ENCODE measurements at regions not wholly inside any gene's neighbourhood (a gene's known extent, or its start where the extent isn't known, plus 50 kb on each side); places are given as distances from the start of the nearest gene placed in this dataset.

- Mint-ChIP-seq H3K27me3 (no peaks in the 10 kb centered on the region), H3K4me3 (no peak overlapping the region), H3K27ac (no peak overlapping the region), H3K9me3 (peaks cover 2% of the 10 kb centered on the region), H3K36me3 (no peaks in the 10 kb centered on the region), H3K4me1 (ENCODE audit: low read depth) (no peaks in the 10 kb centered on the region)
- no peak for DNase-seq
- ChIA-PET POLR2A (no interaction called here), CTCF (no interaction called here)
- intact Hi-C loops (cut with micrococcal nuclease): no loop called here
Measured at GRCh38 chr5:164203581-164204225, 698.3 kb downstream of the MAT2B start.

- intact Hi-C loops (cut with micrococcal nuclease): no loop called here
- CTCF ChIA-PET: no interaction called here
Measured at GRCh38 chr5:164204338-164204946, 699.0 kb downstream of the MAT2B start.

GRCh38 chr5:164206196-164206595, 700.8 kb downstream of the MAT2B start:
- intact Hi-C loops (cut with micrococcal nuclease): no loop called here
- Mint-ChIP-seq H3K4me3 (no peak overlapping the region), H3K27me3 (no peaks in the 10 kb centered on the region), H3K4me1 (ENCODE audit: low read depth) (no peaks in the 10 kb centered on the region), H3K9me3 (peaks cover 2% of the 10 kb centered on the region), H3K36me3 (no peaks in the 10 kb centered on the region), H3K27ac (no peak overlapping the region)
- POLR2A ChIA-PET: no interaction called here
- no peak for DNase-seq
- CTCF ChIA-PET: no interaction called here

More at GRCh38 chr5:164204338-164204946, 699.0 kb downstream of the MAT2B start:
- Mint-ChIP-seq H3K9me3 (peaks cover 2% of the 10 kb centered on the region), H3K4me1 (ENCODE audit: low read depth) (no peaks in the 10 kb centered on the region), H3K27me3 (no peaks in the 10 kb centered on the region), H3K36me3 (no peaks in the 10 kb centered on the region), H3K4me3 (no peak overlapping the region), H3K27ac (no peak overlapping the region)
- no peak for DNase-seq
- POLR2A ChIA-PET: no interaction called here

GRCh38 chr5:164207646-164208045, 702.2 kb downstream of the MAT2B start:
- intact Hi-C loops (cut with micrococcal nuclease): no loop called here
- no peaks in the 10 kb centered on the region for H3K36me3 Mint-ChIP-seq
- no peak for DNase-seq
- no peaks in the 10 kb centered on the region for H3K4me1 Mint-ChIP-seq (ENCODE audit: low read depth)
- H3K27me3 Mint-ChIP-seq: no peaks in the 10 kb centered on the region
- no peak overlapping the region for H3K4me3 Mint-ChIP-seq
- no peak overlapping the region for H3K27ac Mint-ChIP-seq
- ChIA-PET POLR2A (no interaction called here), CTCF (no interaction called here)
- peaks cover under 1% of the 10 kb centered on the region for H3K9me3 Mint-ChIP-seq

- no peaks in the 10 kb centered on the region for H3K27me3 Mint-ChIP-seq
- DNase-seq: no peak
- H3K9me3 Mint-ChIP-seq: peaks cover 4% of the 10 kb centered on the region
- no peaks in the 10 kb centered on the region for H3K36me3 Mint-ChIP-seq
- H3K27ac Mint-ChIP-seq: no peak overlapping the region
- no peaks in the 10 kb centered on the region for H3K4me1 Mint-ChIP-seq (ENCODE audit: low read depth)
- ChIA-PET POLR2A (no interaction called here), CTCF (no interaction called here)
- intact Hi-C loops (cut with micrococcal nuclease): no loop called here
- H3K4me3 Mint-ChIP-seq: no peak overlapping the region
Measured at GRCh38 chr5:164210491-164210890, 705.1 kb downstream of the MAT2B start.

GRCh38 chr5:164214698-164215097, 709.3 kb downstream of the MAT2B start:
- intact Hi-C loops (cut with micrococcal nuclease): no loop called here
- CTCF ChIA-PET: no interaction called here
- no peaks in the 10 kb centered on the region for H3K36me3 Mint-ChIP-seq
- H3K4me3 Mint-ChIP-seq: no peak overlapping the region
- H3K4me1 Mint-ChIP-seq (ENCODE audit: low read depth): no peaks in the 10 kb centered on the region
- POLR2A ChIA-PET: no interaction called here
- H3K27me3 Mint-ChIP-seq: no peaks in the 10 kb centered on the region
- H3K9me3 Mint-ChIP-seq: peaks cover 10% of the 10 kb centered on the region
- DNase-seq: no peak
- H3K27ac Mint-ChIP-seq: no peak overlapping the region

GRCh38 chr5:164217464-164217863, 712.0 kb downstream of the MAT2B start:
- POLR2A ChIA-PET: no interaction called here
- H3K27me3 Mint-ChIP-seq: no peaks in the 10 kb centered on the region
- intact Hi-C loops (cut with micrococcal nuclease): no loop called here

GRCh38 chr5:164220522-164220921, 715.1 kb downstream of the MAT2B start:
- Mint-ChIP-seq H3K9me3 (peaks cover 17% of the 10 kb centered on the region), H3K36me3 (no peaks in the 10 kb centered on the region), H3K27ac (no peak overlapping the region), H3K4me3 (no peak overlapping the region), H3K4me1 (ENCODE audit: low read depth) (no peaks in the 10 kb centered on the region), H3K27me3 (no peaks in the 10 kb centered on the region)
- no peak for DNase-seq
- CTCF ChIA-PET: no interaction called here
- POLR2A ChIA-PET: no interaction called here
- intact Hi-C loops (cut with micrococcal nuclease): no loop called here

More at GRCh38 chr5:164217464-164217863, 712.0 kb downstream of the MAT2B start:
- Mint-ChIP-seq H3K27ac (no peak overlapping the region), H3K36me3 (no peaks in the 10 kb centered on the region), H3K4me1 (ENCODE audit: low read depth) (no peaks in the 10 kb centered on the region), H3K4me3 (no peak overlapping the region), H3K9me3 (peaks cover 11% of the 10 kb centered on the region)
- DNase-seq: no peak
- CTCF ChIA-PET: no interaction called here

- POLR2A ChIA-PET: no interaction called here
- intact Hi-C loops (cut with micrococcal nuclease): no loop called here
- H3K9me3 Mint-ChIP-seq: peaks cover 17% of the 10 kb centered on the region
- CTCF ChIA-PET: no interaction called here
- H3K4me1 Mint-ChIP-seq (ENCODE audit: low read depth): no peaks in the 10 kb centered on the region
- no peak overlapping the region for H3K27ac Mint-ChIP-seq
- no peak for DNase-seq
- no peak overlapping the region for H3K4me3 Mint-ChIP-seq
- no peaks in the 10 kb centered on the region for H3K27me3 Mint-ChIP-seq
- H3K36me3 Mint-ChIP-seq: no peaks in the 10 kb centered on the region
Measured at GRCh38 chr5:164224236-164224635, 718.8 kb downstream of the MAT2B start.

- Mint-ChIP-seq H3K27ac (no peak overlapping the region), H3K27me3 (no peaks in the 10 kb centered on the region), H3K36me3 (no peaks in the 10 kb centered on the region), H3K9me3 (peaks cover 17% of the 10 kb centered on the region), H3K4me3 (no peak overlapping the region), H3K4me1 (ENCODE audit: low read depth) (no peaks in the 10 kb centered on the region)
- ChIA-PET POLR2A (no interaction called here), CTCF (no interaction called here)
- intact Hi-C loops (cut with micrococcal nuclease): no loop called here
- no peak for DNase-seq
Measured at GRCh38 chr5:164224772-164225171, 719.4 kb downstream of the MAT2B start.

GRCh38 chr5:164230341-164230740, 724.9 kb downstream of the MAT2B start:
- H3K9me3 Mint-ChIP-seq: peaks cover 15% of the 10 kb centered on the region
- CTCF ChIA-PET: no interaction called here
- intact Hi-C loops (cut with micrococcal nuclease): no loop called here
- H3K4me1 Mint-ChIP-seq (ENCODE audit: low read depth): no peaks in the 10 kb centered on the region
- H3K27me3 Mint-ChIP-seq: no peaks in the 10 kb centered on the region
- no peak overlapping the region for H3K4me3 Mint-ChIP-seq
- no peak overlapping the region for H3K27ac Mint-ChIP-seq
- H3K36me3 Mint-ChIP-seq: no peaks in the 10 kb centered on the region
- POLR2A ChIA-PET: no interaction called here
- no peak for DNase-seq

- intact Hi-C loops (cut with micrococcal nuclease): no loop called here
Measured at GRCh38 chr5:164233791-164234190, 728.4 kb downstream of the MAT2B start.

GRCh38 chr5:164234321-164234720, 728.9 kb downstream of the MAT2B start:
- no peaks in the 10 kb centered on the region for H3K36me3 Mint-ChIP-seq
- no peaks in the 10 kb centered on the region for H3K4me1 Mint-ChIP-seq (ENCODE audit: low read depth)
- no peak overlapping the region for H3K27ac Mint-ChIP-seq
- ChIA-PET CTCF (no interaction called here), POLR2A (no interaction called here)
- no peak overlapping the region for H3K4me3 Mint-ChIP-seq
- peaks cover 10% of the 10 kb centered on the region for H3K9me3 Mint-ChIP-seq
- no peaks in the 10 kb centered on the region for H3K27me3 Mint-ChIP-seq
- DNase-seq: no peak
- intact Hi-C loops (cut with micrococcal nuclease): no loop called here

More at GRCh38 chr5:164233791-164234190, 728.4 kb downstream of the MAT2B start:
- no peaks in the 10 kb centered on the region for H3K27me3 Mint-ChIP-seq
- peaks cover 13% of the 10 kb centered on the region for H3K9me3 Mint-ChIP-seq
- ChIA-PET CTCF (no interaction called here), POLR2A (no interaction called here)
- H3K4me1 Mint-ChIP-seq (ENCODE audit: low read depth): no peaks in the 10 kb centered on the region
- no peaks in the 10 kb centered on the region for H3K36me3 Mint-ChIP-seq
- DNase-seq: no peak
- no peak overlapping the region for H3K4me3 Mint-ChIP-seq
- no peak overlapping the region for H3K27ac Mint-ChIP-seq
